Femur (tissue), 1 donor: ENCODE measurements at regions not wholly inside any gene's neighbourhood (a gene's known extent, or its start where the extent isn't known, plus 50 kb on each side); places are given as distances from the start of the nearest gene placed in this dataset.
A peak's percentile ranks its signal among the peaks of the same experiment; 100 is the strongest.

Experiments used
- DNase-seq: peaks from one replicate; pipeline ENCODE4 v3.0.0-alpha.2; 2017

- peak; percentile 54 for DNase-seq
These were observed 526.4 kb downstream of the QKI start for GRCh38 chr6:163940705-163941623.

- DNase-seq = no peak
These were observed 522.6 kb downstream of the QKI start for GRCh38 chr6:163937071-163937470.

GRCh38 chr6:163935158-163935762, 520.7 kb downstream of the QKI start:
- no peak for DNase-seq

GRCh38 chr6:163930012-163930411, 515.5 kb downstream of the QKI start:
- no peak for DNase-seq

- no peak for DNase-seq
These were observed 515.0 kb downstream of the QKI start for GRCh38 chr6:163929538-163929937.

GRCh38 chr6:163926642-163927041, 512.1 kb downstream of the QKI start:
- DNase-seq = peak; percentile 66

DNA sequence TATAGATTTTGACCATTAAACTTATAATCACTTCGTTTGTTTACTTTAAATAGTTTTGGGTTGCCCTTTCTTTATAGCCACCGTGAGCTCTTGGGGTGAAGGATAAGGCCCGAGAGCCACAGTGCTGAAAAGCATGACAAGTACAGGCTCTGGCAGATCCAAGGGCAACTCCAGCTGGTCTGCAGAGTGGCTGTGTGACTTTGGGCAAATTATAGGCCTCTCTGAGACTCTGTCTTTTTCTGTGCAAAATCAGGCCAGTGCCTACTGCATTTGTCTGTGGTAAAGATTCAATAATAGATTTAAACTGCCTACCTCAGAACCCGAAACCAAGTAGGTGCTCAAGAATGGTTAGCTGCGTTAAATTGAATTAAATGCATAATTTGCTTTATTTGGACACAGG, 511.3 kb downstream of the QKI start:
- DNase-seq = no peak

- DNase-seq = no peak
These were observed 509.3 kb downstream of the QKI start for GRCh38 chr6:163923658-163924411.

DNA sequence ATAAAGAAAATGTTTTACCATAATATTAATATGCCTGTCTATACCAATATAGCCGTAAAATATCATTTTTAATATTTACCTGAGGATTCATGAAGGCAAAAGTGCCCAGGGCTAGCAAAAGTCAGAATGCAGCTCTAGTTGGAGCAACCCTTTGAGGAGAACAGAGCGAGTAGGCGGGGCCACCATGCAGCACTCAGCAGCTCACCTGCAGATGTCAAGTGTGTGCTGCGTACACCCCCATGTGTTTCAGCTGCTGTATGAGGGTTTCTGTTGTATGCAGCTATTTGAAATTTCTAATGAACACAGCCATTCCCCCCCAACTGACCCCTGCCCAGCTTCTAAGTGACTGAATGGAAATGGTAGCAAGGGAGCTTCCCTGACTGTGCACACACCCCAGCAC, 508.0 kb downstream of the QKI start:
- no peak for DNase-seq

GRCh38 chr6:163919652-163920051, 505.1 kb downstream of the QKI start:
- DNase-seq = no peak

DNA sequence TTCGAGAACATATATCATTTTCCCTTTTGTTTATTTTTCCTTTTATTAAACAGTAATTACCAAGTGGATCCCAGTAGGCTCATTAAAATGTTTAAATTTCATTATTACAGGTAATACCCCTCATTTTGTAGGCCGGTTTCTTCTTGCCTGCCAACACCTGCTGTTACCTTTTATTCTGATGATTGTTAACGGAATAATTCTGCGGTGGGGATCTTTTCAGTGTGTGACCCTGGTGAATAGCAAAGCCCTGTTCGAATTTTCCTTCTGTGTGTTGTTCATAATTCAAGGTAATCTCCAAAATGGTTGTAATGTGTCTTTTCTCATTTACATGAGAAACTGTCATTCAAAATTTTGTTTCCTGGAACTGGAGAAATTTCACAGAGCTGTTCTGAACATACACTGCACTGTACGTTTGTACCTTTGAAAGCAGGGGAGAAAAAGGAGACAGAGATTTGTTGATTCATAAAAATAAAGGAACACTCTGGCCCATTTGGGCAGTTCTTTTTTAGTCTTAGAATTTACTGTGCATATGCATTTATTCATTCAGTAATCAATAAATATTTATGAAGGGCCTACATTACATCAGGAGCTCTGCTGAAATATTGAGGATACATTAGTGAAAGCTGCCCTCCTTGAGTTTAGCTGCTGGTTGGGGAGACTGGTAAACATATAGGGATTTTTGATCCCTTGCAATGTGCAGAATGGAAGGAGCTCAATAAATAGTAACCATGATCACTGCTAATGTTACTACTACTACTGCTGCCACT, 502.0 kb downstream of the QKI start:
- no peak for DNase-seq

GRCh38 chr6:163915131-163915530, 500.6 kb downstream of the QKI start:
- DNase-seq = no peak

- no peak for DNase-seq
These were observed 498.5 kb downstream of the QKI start for GRCh38 chr6:163913045-163913444.

DNA sequence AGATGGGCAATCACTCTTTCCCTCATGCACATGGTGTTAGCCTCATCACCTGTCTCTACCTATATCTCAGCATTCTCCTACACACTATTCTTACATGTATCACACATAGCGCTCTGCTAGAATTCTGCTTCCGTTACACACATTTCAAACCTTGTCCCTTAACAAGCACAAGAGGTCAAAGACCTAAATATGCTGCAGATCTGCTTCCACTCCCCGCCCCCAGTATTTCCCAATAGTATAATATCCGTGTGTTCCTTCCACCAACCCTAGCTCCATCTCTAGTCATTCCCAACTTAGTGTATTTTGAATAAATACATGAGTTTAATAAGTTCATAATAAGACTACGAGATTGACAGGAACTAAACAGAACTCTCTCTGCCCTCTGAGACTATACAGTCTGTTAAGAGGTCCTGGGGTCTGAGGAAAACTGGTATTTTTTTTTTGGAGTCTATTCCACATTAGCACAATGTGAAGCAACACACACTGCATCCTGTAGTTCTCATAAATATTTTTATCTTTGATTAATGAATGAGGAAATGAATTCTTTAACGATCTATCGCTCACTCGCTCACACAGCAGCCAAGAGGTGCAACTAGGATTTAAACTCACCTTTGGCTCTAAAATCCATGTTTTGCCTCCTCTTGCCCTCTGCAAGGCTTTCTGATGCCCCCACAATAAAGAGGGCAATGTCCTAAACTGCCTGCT, 491.6 kb downstream of the QKI start:
- DNase-seq = no peak

GRCh38 chr6:163904186-163904585, 489.7 kb downstream of the QKI start:
- no peak for DNase-seq

GRCh38 chr6:163903541-163903940, 489.0 kb downstream of the QKI start:
- DNase-seq = no peak

DNA sequence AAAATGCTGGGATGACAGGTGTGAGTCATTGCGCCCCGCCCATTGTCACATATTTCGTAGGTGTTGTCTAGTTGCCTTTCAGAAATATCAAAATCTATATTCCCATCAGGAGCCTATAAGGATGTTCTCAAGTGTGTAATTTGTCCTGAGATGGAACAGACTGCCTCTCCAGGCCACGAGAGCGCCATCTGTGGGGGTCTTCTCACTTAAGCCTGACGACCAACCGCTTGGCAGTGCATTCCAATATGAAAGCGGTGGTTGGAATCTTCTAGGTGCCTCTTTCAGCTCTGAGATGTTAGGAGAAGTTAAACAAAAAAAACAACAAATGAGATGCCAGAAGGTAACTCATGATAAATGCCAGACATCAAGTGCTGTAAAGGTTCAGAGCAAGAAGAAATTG, 488.5 kb downstream of the QKI start:
- no peak for DNase-seq

GRCh38 chr6:163901681-163902080, 487.2 kb downstream of the QKI start:
- DNase-seq = no peak

- DNase-seq = no peak
These were observed 486.1 kb downstream of the QKI start for GRCh38 chr6:163900570-163900969.

- DNase-seq = no peak
These were observed 483.2 kb downstream of the QKI start for GRCh38 chr6:163897669-163898068.

DNA sequence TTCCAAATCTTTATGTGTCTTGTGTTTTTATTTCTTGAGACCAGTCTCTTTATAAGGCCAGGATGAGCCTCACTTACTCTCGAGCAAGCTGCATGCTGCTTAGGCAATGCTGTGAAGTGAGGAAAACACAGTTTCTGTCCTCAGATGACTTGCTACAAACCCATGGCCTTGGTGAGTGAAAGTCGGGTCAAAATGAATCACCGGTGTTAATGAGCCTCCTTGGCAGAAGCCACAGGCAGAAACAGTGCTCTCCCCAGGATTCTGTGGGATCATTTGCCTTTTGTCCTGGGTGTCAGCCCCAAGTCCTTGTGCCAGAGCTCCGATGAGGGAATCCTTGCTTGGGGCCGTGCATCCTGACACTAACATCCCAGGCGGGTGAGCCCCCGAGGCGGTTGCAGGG, 482.5 kb downstream of the QKI start:
- no peak for DNase-seq

DNA sequence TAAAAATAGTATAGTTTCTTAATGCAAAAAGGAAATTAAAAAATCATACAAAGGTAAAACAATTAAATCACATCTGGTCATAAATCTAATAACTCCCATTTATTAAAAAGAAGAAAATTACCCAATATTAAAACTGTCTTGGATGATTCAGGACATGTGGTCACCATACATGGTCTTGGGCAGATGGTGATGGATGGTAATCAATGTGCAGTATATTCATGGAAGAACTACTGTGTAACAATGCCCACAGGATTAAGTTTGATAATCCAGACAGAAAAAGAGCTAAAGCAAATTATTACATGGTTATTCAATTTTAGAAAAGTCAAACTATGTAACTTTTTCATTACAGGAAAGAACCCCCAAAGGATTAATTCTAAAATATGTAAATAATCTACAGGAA, 480.6 kb downstream of the QKI start:
- no peak for DNase-seq
